ENCODE measurements at regions not wholly inside any gene's neighbourhood (a gene's known extent, or its start where the extent isn't known, plus 50 kb on each side); places are given as distances from the start of the nearest gene placed in this dataset.

GRCh38 chr1:203569490-203570318 lies 56.9 kb upstream of the ATP2B4 start:
- no peaks in the 10 kb centered on the region for H3K79me1 ChIP-seq (ENCODE audit: low read depth, low read length)
- H2BK120ac ChIP-seq (ENCODE audit: low read depth, low read length) = no peak overlapping the region
- H2AK5ac ChIP-seq (ENCODE audit: low read depth, low read length) = peak overlapping the region; percentile 17
- no peak overlapping the region for H3K4me3 ChIP-seq (ENCODE audit: low read length in 2 of 2)
- H3K9me3 ChIP-seq (replicated peaks in 1 of 2; ENCODE audit: control insufficient read depth in 2 of 2, insufficient read depth in 1 of 2, low read depth in 1 of 2, low read length in 2 of 2) = no peaks in the 10 kb centered on the region
- H3K4me2 ChIP-seq (ENCODE audit: insufficient read depth, low read length, poor library complexity, severe bottlenecking) = no peak overlapping the region
- H3K27me3 ChIP-seq (ENCODE audit: control insufficient read depth in 3 of 3, insufficient read depth in 3 of 3, low read depth in 1 of 3, low read length in 3 of 3) = no peaks in the 10 kb centered on the region
- no peaks in the 10 kb centered on the region for H3K36me3 ChIP-seq (replicated peaks in 1 of 2; ENCODE audit: control insufficient read depth in 2 of 2, insufficient read depth in 2 of 2, low read length in 2 of 2)
- H3K23ac ChIP-seq (ENCODE audit: low read depth, low read length, poor library complexity) = no peak overlapping the region
- H3K27ac ChIP-seq (replicated peaks; ENCODE audit: low read length) = no peak overlapping the region
- no peak overlapping the region for H2AFZ ChIP-seq (ENCODE audit: low read length)
- H2BK12ac ChIP-seq (ENCODE audit: low read length) = peak overlapping the region; percentile 59
- H3K4ac ChIP-seq (ENCODE audit: low read length) = no peak overlapping the region
- peak overlapping the region; percentile 47 for H2BK15ac ChIP-seq (ENCODE audit: low read length)
- peaks cover 17 to 27% of the 10 kb centered on the region in 2 donors for H3K4me1 ChIP-seq (ENCODE audit: control insufficient read depth in 2 of 2, insufficient read depth in 1 of 2, low read depth in 1 of 2, low read length in 2 of 2)
- DNase-seq (ENCODE audit: low spot score) = no peak
- WGBS, 2 donors (ENCODE audit: extremely low coverage in 2 of 2, insufficient read length in 2 of 2, insufficient replicate concordance in 1 of 2) = no CpG with 5 or more reads among the region's 12 CpGs
- no peak overlapping the region for H4K91ac ChIP-seq (ENCODE audit: low read depth, low read length, poor library complexity)
- peak overlapping the region; percentile 16 for H2BK5ac ChIP-seq (ENCODE audit: low read length)
- H4K8ac ChIP-seq (ENCODE audit: low read depth, low read length) = no peak overlapping the region
- peak overlapping the region; percentile 66 for H3K9ac ChIP-seq (ENCODE audit: low read depth, low read length, poor library complexity)
- H3K18ac ChIP-seq (ENCODE audit: low read length) = peak overlapping the region; percentile 78
- peak overlapping the region; percentile 65 for H3K14ac ChIP-seq (ENCODE audit: low read length)

GRCh38 chr1:203570805-203571204 lies 55.8 kb upstream of the ATP2B4 start:
- Histone ChIP-seq H3K4me2 (ENCODE audit: insufficient read depth, low read length, poor library complexity, severe bottlenecking) (no peak overlapping the region), H3K18ac (ENCODE audit: low read length) (no peak overlapping the region), H3K23ac (ENCODE audit: low read depth, low read length, poor library complexity) (no peak overlapping the region), H2BK5ac (ENCODE audit: low read length) (no peak overlapping the region), H2AFZ (ENCODE audit: low read length) (no peak overlapping the region), H3K79me1 (ENCODE audit: low read depth, low read length) (no peaks in the 10 kb centered on the region), H3K36me3 (replicated peaks in 1 of 2; ENCODE audit: control insufficient read depth in 2 of 2, insufficient read depth in 2 of 2, low read length in 2 of 2) (no peaks in the 10 kb centered on the region), H3K14ac (ENCODE audit: low read length) (no peak overlapping the region), H2BK12ac (ENCODE audit: low read length) (no peak overlapping the region), H3K4me1 (ENCODE audit: control insufficient read depth in 2 of 2, insufficient read depth in 1 of 2, low read depth in 1 of 2, low read length in 2 of 2) (peaks cover 17 to 27% of the 10 kb centered on the region in 2 donors), H3K9me3 (replicated peaks in 1 of 2; ENCODE audit: control insufficient read depth in 2 of 2, insufficient read depth in 1 of 2, low read depth in 1 of 2, low read length in 2 of 2) (no peaks in the 10 kb centered on the region), H2AK5ac (ENCODE audit: low read depth, low read length) (no peak overlapping the region), H2BK120ac (ENCODE audit: low read depth, low read length) (no peak overlapping the region), H3K27ac (replicated peaks; ENCODE audit: low read length) (no peak overlapping the region), H3K4me3 (ENCODE audit: low read length in 2 of 2) (no peak overlapping the region), H4K8ac (ENCODE audit: low read depth, low read length) (no peak overlapping the region), H4K91ac (ENCODE audit: low read depth, low read length, poor library complexity) (no peak overlapping the region), H3K4ac (ENCODE audit: low read length) (no peak overlapping the region), H2BK15ac (ENCODE audit: low read length) (peak overlapping the region; percentile 19), H3K9ac (ENCODE audit: low read depth, low read length, poor library complexity) (no peak overlapping the region), H3K27me3 (ENCODE audit: control insufficient read depth in 3 of 3, insufficient read depth in 3 of 3, low read depth in 1 of 3, low read length in 3 of 3) (no peaks in the 10 kb centered on the region)
- WGBS, 2 donors (ENCODE audit: extremely low coverage in 2 of 2, insufficient read length in 2 of 2, insufficient replicate concordance in 1 of 2) = no CpG with 5 or more reads among the region's 3 CpGs
- no peak for DNase-seq (ENCODE audit: low spot score)

- Histone ChIP-seq H2BK120ac (ENCODE audit: low read depth, low read length) (no peak overlapping the region), H3K4me1 (ENCODE audit: control insufficient read depth in 2 of 2, insufficient read depth in 1 of 2, low read depth in 1 of 2, low read length in 2 of 2) (peaks cover 17 to 27% of the 10 kb centered on the region in 2 donors), H3K9ac (ENCODE audit: low read depth, low read length, poor library complexity) (no peak overlapping the region), H3K36me3 (replicated peaks in 1 of 2; ENCODE audit: control insufficient read depth in 2 of 2, insufficient read depth in 2 of 2, low read length in 2 of 2) (no peaks in the 10 kb centered on the region), H4K8ac (ENCODE audit: low read depth, low read length) (no peak overlapping the region), H3K9me3 (replicated peaks in 1 of 2; ENCODE audit: control insufficient read depth in 2 of 2, insufficient read depth in 1 of 2, low read depth in 1 of 2, low read length in 2 of 2) (no peaks in the 10 kb centered on the region), H2AFZ (ENCODE audit: low read length) (peak overlapping the region; percentile 54), H3K79me1 (ENCODE audit: low read depth, low read length) (no peaks in the 10 kb centered on the region), H2BK15ac (ENCODE audit: low read length) (no peak overlapping the region), H3K4ac (ENCODE audit: low read length) (no peak overlapping the region), H3K27me3 (ENCODE audit: control insufficient read depth in 3 of 3, insufficient read depth in 3 of 3, low read depth in 1 of 3, low read length in 3 of 3) (no peaks in the 10 kb centered on the region), H2BK12ac (ENCODE audit: low read length) (no peak overlapping the region), H2BK5ac (ENCODE audit: low read length) (no peak overlapping the region), H3K27ac (replicated peaks; ENCODE audit: low read length) (peak overlapping the region; percentile 54), H3K4me2 (ENCODE audit: insufficient read depth, low read length, poor library complexity, severe bottlenecking) (no peak overlapping the region), H3K23ac (ENCODE audit: low read depth, low read length, poor library complexity) (no peak overlapping the region), H3K18ac (ENCODE audit: low read length) (peak overlapping the region; percentile 69), H4K91ac (ENCODE audit: low read depth, low read length, poor library complexity) (no peak overlapping the region), H3K14ac (ENCODE audit: low read length) (no peak overlapping the region), H2AK5ac (ENCODE audit: low read depth, low read length) (no peak overlapping the region), H3K4me3 (ENCODE audit: low read length in 2 of 2) (no peak overlapping the region)
- WGBS, 2 donors (ENCODE audit: extremely low coverage in 2 of 2, insufficient read length in 2 of 2, insufficient replicate concordance in 1 of 2) = no CpG with 5 or more reads among the region's 8 CpGs
- DNase-seq (ENCODE audit: low spot score) = no peak
Measured at GRCh38 chr1:203571661-203572060, 55.0 kb upstream of the ATP2B4 start.

GRCh38 chr1:203572134-203572625 lies 54.5 kb upstream of the ATP2B4 start:
- peak overlapping the region; percentile 54 for H3K27ac ChIP-seq (replicated peaks; ENCODE audit: low read length)
- no peak overlapping the region for H4K91ac ChIP-seq (ENCODE audit: low read depth, low read length, poor library complexity)

More at GRCh38 chr1:203572134-203572625, 54.5 kb upstream of the ATP2B4 start:
- DNase-seq (ENCODE audit: low spot score) = peak; percentile 79
- no peak overlapping the region for H3K14ac ChIP-seq (ENCODE audit: low read length)
- H2BK15ac ChIP-seq (ENCODE audit: low read length) = peak overlapping the region; percentile 52
- no peaks in the 10 kb centered on the region for H3K9me3 ChIP-seq (replicated peaks in 1 of 2; ENCODE audit: control insufficient read depth in 2 of 2, insufficient read depth in 1 of 2, low read depth in 1 of 2, low read length in 2 of 2)
- H3K27me3 ChIP-seq (ENCODE audit: control insufficient read depth in 3 of 3, insufficient read depth in 3 of 3, low read depth in 1 of 3, low read length in 3 of 3) = no peaks in the 10 kb centered on the region
- no peak overlapping the region for H3K23ac ChIP-seq (ENCODE audit: low read depth, low read length, poor library complexity)
- peak overlapping the region in 1 of 2 donors; percentile 8 for H3K4me3 ChIP-seq (ENCODE audit: low read length in 2 of 2)
- H3K4me2 ChIP-seq (ENCODE audit: insufficient read depth, low read length, poor library complexity, severe bottlenecking) = peak overlapping the region; percentile 29
- H2BK12ac ChIP-seq (ENCODE audit: low read length) = no peak overlapping the region
- H4K8ac ChIP-seq (ENCODE audit: low read depth, low read length) = no peak overlapping the region
- H3K9ac ChIP-seq (ENCODE audit: low read depth, low read length, poor library complexity) = no peak overlapping the region
- peak overlapping the region; percentile 84 for H3K18ac ChIP-seq (ENCODE audit: low read length)
- peak overlapping the region; percentile 54 for H2AFZ ChIP-seq (ENCODE audit: low read length)
- WGBS, 2 donors (ENCODE audit: extremely low coverage in 2 of 2, insufficient read length in 2 of 2, insufficient replicate concordance in 1 of 2) = no CpG with 5 or more reads among the region's 10 CpGs
- peak overlapping the region; percentile 77 for H2AK5ac ChIP-seq (ENCODE audit: low read depth, low read length)
- peak overlapping the region; percentile 45 for H2BK120ac ChIP-seq (ENCODE audit: low read depth, low read length)
- H3K4me1 ChIP-seq (ENCODE audit: control insufficient read depth in 2 of 2, insufficient read depth in 1 of 2, low read depth in 1 of 2, low read length in 2 of 2) = peaks cover 17 to 27% of the 10 kb centered on the region in 2 donors
- peak overlapping the region; percentile 17 for H3K4ac ChIP-seq (ENCODE audit: low read length)
- peak overlapping the region; percentile 68 for H2BK5ac ChIP-seq (ENCODE audit: low read length)
- H3K79me1 ChIP-seq (ENCODE audit: low read depth, low read length) = no peaks in the 10 kb centered on the region
- H3K36me3 ChIP-seq (replicated peaks in 1 of 2; ENCODE audit: control insufficient read depth in 2 of 2, insufficient read depth in 2 of 2, low read length in 2 of 2) = no peaks in the 10 kb centered on the region
